ENCODE measurements at regions not wholly inside any gene's neighbourhood (a gene's known extent, or its start where the extent isn't known, plus 50 kb on each side); places are given as distances from the start of the nearest gene placed in this dataset.
A peak's percentile ranks its signal among the peaks of the same experiment; 100 is the strongest.

GRCh38 chr2:215687149-215688031 lies 251.5 kb upstream of the FN1 start:
- no peak for DNase-seq (ENCODE audit: low spot score)

GRCh38 chr2:215685238-215685990 lies 249.5 kb upstream of the FN1 start:
- no peak for DNase-seq (ENCODE audit: low spot score)

- DNase-seq (ENCODE audit: low spot score) = no peak
Measured at GRCh38 chr2:215684448-215685237, 248.8 kb upstream of the FN1 start.

- no peak for DNase-seq (ENCODE audit: low spot score)
Measured at GRCh38 chr2:215683295-215683694, 247.4 kb upstream of the FN1 start.

- DNase-seq (ENCODE audit: low spot score) = no peak
Measured at GRCh38 chr2:215681799-215682596, 246.1 kb upstream of the FN1 start.

- DNase-seq (ENCODE audit: low spot score) = no peak
Measured at GRCh38 chr2:215680605-215681598, 245.0 kb upstream of the FN1 start.

- no peak for DNase-seq (ENCODE audit: low spot score)
Measured at GRCh38 chr2:215678094-215678493, 242.2 kb upstream of the FN1 start.

GRCh38 chr2:215677481-215677880 lies 241.6 kb upstream of the FN1 start:
- DNase-seq (ENCODE audit: low spot score) = no peak

- no peak for DNase-seq (ENCODE audit: low spot score)
Measured at GRCh38 chr2:215672406-215672805, 236.5 kb upstream of the FN1 start.

- DNase-seq (ENCODE audit: low spot score) = no peak
Measured at GRCh38 chr2:215671691-215672090, 235.8 kb upstream of the FN1 start.

- DNase-seq (ENCODE audit: low spot score) = no peak
Measured at GRCh38 chr2:215671244-215671643, 235.4 kb upstream of the FN1 start.

- DNase-seq (ENCODE audit: low spot score) = no peak
Measured at GRCh38 chr2:215670396-215670795, 234.5 kb upstream of the FN1 start.

- no peak for DNase-seq (ENCODE audit: low spot score)
Measured at GRCh38 chr2:215668378-215668775, 232.5 kb upstream of the FN1 start.

GRCh38 chr2:215667585-215668377 lies 231.9 kb upstream of the FN1 start:
- DNase-seq (ENCODE audit: low spot score) = no peak

GRCh38 chr2:215664847-215665525 lies 229.1 kb upstream of the FN1 start:
- DNase-seq (ENCODE audit: low spot score) = peak; percentile 54

- DNase-seq (ENCODE audit: low spot score) = no peak
Measured at GRCh38 chr2:215662715-215663114, 226.8 kb upstream of the FN1 start.

- peak; percentile 16 for DNase-seq (ENCODE audit: low spot score)
Measured at GRCh38 chr2:215660687-215661086, 224.8 kb upstream of the FN1 start.

- DNase-seq (ENCODE audit: low spot score) = no peak
Measured at GRCh38 chr2:215659650-215660049, 223.8 kb upstream of the FN1 start.
